H1 (cell line): ENCODE measurements at regions not wholly inside any gene's neighbourhood (a gene's known extent, or its start where the extent isn't known, plus 50 kb on each side); places are given as distances from the start of the nearest gene placed in this dataset.

ENCODE experiments used
- BRCA1 ChIP-seq: IDR thresholded peaks from 2 replicates; pipeline ENCODE4 v1.6.1; 2012; ENCODE audit warnings: low read depth, low read length, improper control_type of control experiment
- CHD7 ChIP-seq: fragments of 300-600 bp; sonication (generic); IDR thresholded peaks from 2 replicates; pipeline ENCODE4 v1.7.1; 2012; ENCODE audit warnings: low read length, moderate library complexity, mild to moderate bottlenecking, inconsistent platforms; ENCODE audit not compliant: insufficient replicate concordance
- FOSL1 ChIP-seq: IDR thresholded peaks from 2 replicates; pipeline ENCODE4 v1.6.1; 2011; ENCODE audit warnings: mild to moderate bottlenecking, low read depth, low read length, moderate library complexity; ENCODE audit not compliant: insufficient read depth
- GTF2F1 ChIP-seq: IDR thresholded peaks from 2 replicates; pipeline ENCODE4 v1.6.1; 2012; ENCODE audit warnings: low read depth, low read length, improper control_type of control experiment, borderline replicate concordance
- KDM4A ChIP-seq: IDR thresholded peaks from one replicate; pipeline ENCODE4 v1.7.1; 2012; ENCODE audit warnings: low read depth, mild to moderate bottlenecking, moderate library complexity, low read length, inconsistent platforms; ENCODE audit not compliant: severe bottlenecking
- POLR2AphosphoS5 ChIP-seq: IDR thresholded peaks from 2 replicates; pipeline ENCODE4 v1.6.1; 2011; ENCODE audit warnings: low read depth, low read length
- RFX5 ChIP-seq: IDR thresholded peaks from 2 replicates; pipeline ENCODE4 v1.6.1; 2011; ENCODE audit warnings: low read depth, low read length, improper control_type of control experiment, borderline replicate concordance
- SIX5 ChIP-seq: IDR thresholded peaks from 2 replicates; pipeline ENCODE4 v1.6.1; 2011; ENCODE audit warnings: mild to moderate bottlenecking, low read depth, low read length

- no peak for TF ChIP-seq KDM4A
- TF ChIP-seq POLR2AphosphoS5: no peak
- TF ChIP-seq SIX5: no peak
- TF ChIP-seq BRCA1: no peak
- TF ChIP-seq RFX5: no peak
- no peak for TF ChIP-seq CHD7
- no peak for TF ChIP-seq FOSL1
- no peak for TF ChIP-seq GTF2F1
- TF ChIP-seq, all 59 proteins: peak for 0
Observed at GRCh38 chr16:51542981-51543815, 392.1 kb upstream of the SALL1 start (continued).
